ENCODE measurements at regions not wholly inside any gene's neighbourhood (a gene's known extent, or its start where the extent isn't known, plus 50 kb on each side); places are given as distances from the start of the nearest gene placed in this dataset.

DNA sequence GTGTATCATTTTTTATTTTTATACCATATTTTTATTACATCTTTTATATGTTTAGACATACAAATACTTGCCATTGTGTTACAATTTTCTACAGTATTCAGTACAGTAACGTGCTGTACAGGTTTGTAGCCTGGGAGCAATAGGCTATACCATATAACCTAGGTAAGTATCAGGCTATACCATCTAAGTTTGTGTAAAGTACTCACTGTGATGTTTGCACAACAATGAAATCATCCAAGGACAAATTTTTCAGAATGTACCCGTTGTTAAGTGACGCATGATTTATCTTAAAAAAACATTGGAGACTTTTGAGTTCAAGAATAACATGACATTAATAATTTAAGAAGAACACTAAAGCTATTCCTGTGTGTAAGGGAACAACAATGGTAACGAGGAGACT lies 96.0 kb upstream of the LEF1 start:
- TF ChIP-seq, protein P1, sequence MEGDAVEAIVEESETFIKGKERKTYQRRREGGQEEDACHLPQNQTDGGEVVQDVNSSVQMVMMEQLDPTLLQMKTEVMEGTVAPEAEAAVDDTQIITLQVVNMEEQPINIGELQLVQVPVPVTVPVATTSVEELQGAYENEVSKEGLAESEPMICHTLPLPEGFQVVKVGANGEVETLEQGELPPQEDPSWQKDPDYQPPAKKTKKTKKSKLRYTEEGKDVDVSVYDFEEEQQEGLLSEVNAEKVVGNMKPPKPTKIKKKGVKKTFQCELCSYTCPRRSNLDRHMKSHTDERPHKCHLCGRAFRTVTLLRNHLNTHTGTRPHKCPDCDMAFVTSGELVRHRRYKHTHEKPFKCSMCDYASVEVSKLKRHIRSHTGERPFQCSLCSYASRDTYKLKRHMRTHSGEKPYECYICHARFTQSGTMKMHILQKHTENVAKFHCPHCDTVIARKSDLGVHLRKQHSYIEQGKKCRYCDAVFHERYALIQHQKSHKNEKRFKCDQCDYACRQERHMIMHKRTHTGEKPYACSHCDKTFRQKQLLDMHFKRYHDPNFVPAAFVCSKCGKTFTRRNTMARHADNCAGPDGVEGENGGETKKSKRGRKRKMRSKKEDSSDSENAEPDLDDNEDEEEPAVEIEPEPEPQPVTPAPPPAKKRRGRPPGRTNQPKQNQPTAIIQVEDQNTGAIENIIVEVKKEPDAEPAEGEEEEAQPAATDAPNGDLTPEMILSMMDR (IDR thresholded peaks at IDR 0.05; ENCODE audit: poor library complexity): no peak
- no peak for TF ChIP-seq EZH2 (IDR thresholded peaks at IDR 0.05; ENCODE audit: borderline replicate concordance)
